OCI-LY7 (cell line): ENCODE measurements at regions not wholly inside any gene's neighbourhood (a gene's known extent, or its start where the extent isn't known, plus 50 kb on each side); places are given as distances from the start of the nearest gene placed in this dataset.

Source experiments
- BruUV-seq: library from RNA; stranded (reverse); fragments of 400-500 nt; replicated peaks from 2 replicates; lab custom pipeline; 2021; lab: Mats Ljungman, UMichigan
- CTCF ChIA-PET: fragments of 300-600 bp; sonication (Branson Sonifier 250); formaldehyde crosslinking; loops from one replicate; lab custom pipeline; 2022; ENCODE audit warnings: antibody characterized with exemption; ENCODE audit not compliant: unreplicated experiment; lab: Charles Lee
- POLR2A ChIA-PET: fragments of 300-600 bp; sonication (Branson Sonifier 250); formaldehyde crosslinking; loops from one replicate; lab custom pipeline; 2022; ENCODE audit warnings: antibody characterized with exemption; lab: Charles Lee
- DNase-seq: peaks from one replicate; pipeline ENCODE4 v3.0.0-alpha.2; 2015; ENCODE audit warnings: low spot score
- H2AFZ ChIP-seq: fragments of 200-600 bp; sonication (generic), shearing (Covaris generic); 2 replicates; pipeline ENCODE4 v1.6.1; 2014; ENCODE audit warnings: mild to moderate bottlenecking, antibody characterized with exemption, low read length, moderate library complexity
- H3K27ac ChIP-seq: fragments of 200-600 bp; sonication (generic); 2 replicates; pipeline ENCODE4 v1.5.1; 2014; ENCODE audit warnings: mixed run types, low read depth, mild to moderate bottlenecking, moderate library complexity, low read length, inconsistent platforms; ENCODE audit not compliant: poor library complexity, severe bottlenecking
- H3K36me3 ChIP-seq: fragments of 200-600 bp; sonication (generic); 2 replicates; pipeline ENCODE4 v1.6.1; 2014; ENCODE audit warnings: mild to moderate bottlenecking, antibody characterized with exemption, low read length, moderate library complexity, mixed read lengths; ENCODE audit not compliant: insufficient read depth
- H3K4me1 ChIP-seq: fragments of 200-600 bp; sonication (generic); 2 replicates; pipeline ENCODE4 v1.5.1; 2014; ENCODE audit warnings: mild to moderate bottlenecking, low read length; ENCODE audit not compliant: insufficient read depth, poor library complexity, severe bottlenecking
- H3K4me2 ChIP-seq: fragments of 200-600 bp; sonication (generic); 2 replicates; pipeline ENCODE4 v1.6.1; 2014; ENCODE audit warnings: mild to moderate bottlenecking, low read length
- H3K4me3 ChIP-seq: fragments of 200-600 bp; sonication (generic); 2 replicates; pipeline ENCODE4 v1.5.1; 2014; ENCODE audit warnings: mild to moderate bottlenecking, low read depth, low read length; ENCODE audit not compliant: poor library complexity, severe bottlenecking
- H3K79me2 ChIP-seq: fragments of 200-600 bp; sonication (generic); 2 replicates; pipeline ENCODE4 v1.6.1; 2016; ENCODE audit warnings: low read depth, mild to moderate bottlenecking, low read length, moderate library complexity, mixed read lengths; ENCODE audit not compliant: insufficient read depth
- H3K9me2 ChIP-seq: fragments of 200-600 bp; sonication (generic); 2 replicates; pipeline ENCODE4 v1.6.1; 2016; ENCODE audit warnings: mild to moderate bottlenecking, low read length, mixed read lengths; ENCODE audit not compliant: insufficient read depth
- H3K9me3 ChIP-seq: fragments of 200-600 bp; sonication (generic); 2 replicates; pipeline ENCODE4 v1.6.1; 2014; ENCODE audit warnings: mild to moderate bottlenecking, mixed run types, low read length, mixed read lengths
- H4K20me1 ChIP-seq: fragments of 200-600 bp; sonication (generic); 2 replicates; pipeline ENCODE4 v1.6.1; 2014; ENCODE audit warnings: mild to moderate bottlenecking, antibody characterized with exemption, low read length, moderate library complexity, mixed read lengths; ENCODE audit not compliant: insufficient read depth
- EZH2phosphoT487 ChIP-seq: fragments of 200-600 bp; sonication (generic); IDR thresholded peaks from 2 replicates; pipeline ENCODE4 v1.6.1; 2018; ENCODE audit warnings: low read depth, borderline replicate concordance, mild to moderate bottlenecking, mixed run types, antibody characterized with exemption, low read length, moderate library complexity, mixed read lengths
- intact Hi-C: fragments of 100-400 bp; cut with micrococcal nuclease; formaldehyde crosslinking; loops from one replicate; pipeline ENCODE4 v1.10.0; 2022; ENCODE audit not compliant: unreplicated experiment
- TF ChIP-seq, protein P1 (sequence below): fragments of 200-600 bp; sonication (generic); conservative IDR thresholded peaks from 2 replicates; pipeline ENCODE4 v1.5.1; 2014; ENCODE audit warnings: mild to moderate bottlenecking, antibody characterized with exemption, low read length, moderate library complexity, mixed read lengths

GRCh38 chr2:179338681-179339080, 74.0 kb upstream of the SESTD1 start:
- H2AFZ ChIP-seq: no peak overlapping the region
- H3K27ac ChIP-seq: no peak overlapping the region
- ChIA-PET POLR2A (no interaction called here), CTCF (no interaction called here)
- H3K79me2 ChIP-seq: no peaks in the 10 kb centered on the region
- BruUV-seq: no TSS peak
- H4K20me1 ChIP-seq: no peaks in the 10 kb centered on the region
- DNase-seq: no peak
- no peaks in the 10 kb centered on the region for H3K36me3 ChIP-seq
- H3K4me1 ChIP-seq: no peaks in the 10 kb centered on the region
- H3K9me2 ChIP-seq: no peaks in the 10 kb centered on the region
- H3K9me3 ChIP-seq: no peaks in the 10 kb centered on the region
- H3K4me2 ChIP-seq: no peak overlapping the region
- TF ChIP-seq, protein P1, sequence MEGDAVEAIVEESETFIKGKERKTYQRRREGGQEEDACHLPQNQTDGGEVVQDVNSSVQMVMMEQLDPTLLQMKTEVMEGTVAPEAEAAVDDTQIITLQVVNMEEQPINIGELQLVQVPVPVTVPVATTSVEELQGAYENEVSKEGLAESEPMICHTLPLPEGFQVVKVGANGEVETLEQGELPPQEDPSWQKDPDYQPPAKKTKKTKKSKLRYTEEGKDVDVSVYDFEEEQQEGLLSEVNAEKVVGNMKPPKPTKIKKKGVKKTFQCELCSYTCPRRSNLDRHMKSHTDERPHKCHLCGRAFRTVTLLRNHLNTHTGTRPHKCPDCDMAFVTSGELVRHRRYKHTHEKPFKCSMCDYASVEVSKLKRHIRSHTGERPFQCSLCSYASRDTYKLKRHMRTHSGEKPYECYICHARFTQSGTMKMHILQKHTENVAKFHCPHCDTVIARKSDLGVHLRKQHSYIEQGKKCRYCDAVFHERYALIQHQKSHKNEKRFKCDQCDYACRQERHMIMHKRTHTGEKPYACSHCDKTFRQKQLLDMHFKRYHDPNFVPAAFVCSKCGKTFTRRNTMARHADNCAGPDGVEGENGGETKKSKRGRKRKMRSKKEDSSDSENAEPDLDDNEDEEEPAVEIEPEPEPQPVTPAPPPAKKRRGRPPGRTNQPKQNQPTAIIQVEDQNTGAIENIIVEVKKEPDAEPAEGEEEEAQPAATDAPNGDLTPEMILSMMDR: no peak
- no peak for TF ChIP-seq EZH2phosphoT487
- intact Hi-C loops: no loop called here
- H3K4me3 ChIP-seq: no peak overlapping the region

- DNase-seq: no peak
- Histone ChIP-seq H3K9me2 (no peaks in the 10 kb centered on the region), H3K27ac (no peak overlapping the region), H3K4me2 (no peak overlapping the region), H2AFZ (no peak overlapping the region), H3K36me3 (no peaks in the 10 kb centered on the region), H3K79me2 (no peaks in the 10 kb centered on the region), H3K4me3 (no peak overlapping the region), H3K9me3 (no peaks in the 10 kb centered on the region), H4K20me1 (no peaks in the 10 kb centered on the region), H3K4me1 (no peaks in the 10 kb centered on the region)
- no TSS peak for BruUV-seq
- ChIA-PET POLR2A (no interaction called here), CTCF (no interaction called here)
- TF ChIP-seq, protein P1: no peak
- no peak for TF ChIP-seq EZH2phosphoT487
- intact Hi-C loops: no loop called here
Observed at GRCh38 chr2:179336782-179337534, 72.3 kb upstream of the SESTD1 start.

DNA sequence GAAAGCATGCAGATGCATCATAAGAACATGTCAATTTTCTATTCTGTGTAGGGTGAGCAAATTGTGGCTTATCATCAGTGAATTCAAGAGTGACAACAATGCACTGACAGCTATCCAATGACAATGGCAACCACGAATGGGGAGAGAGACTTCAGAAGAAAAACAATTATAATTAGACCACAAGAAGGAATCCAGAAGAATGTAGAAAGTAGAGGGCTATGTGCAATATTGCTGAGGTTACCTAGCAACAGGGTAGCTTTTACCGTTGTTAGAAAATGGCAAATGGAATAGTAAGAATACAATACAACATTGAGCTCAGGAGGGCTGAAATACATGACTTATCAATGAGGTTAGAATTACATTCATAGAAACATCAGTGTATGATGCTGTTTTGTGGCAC, 71.1 kb upstream of the SESTD1 start:
- no peaks in the 10 kb centered on the region for H3K9me3 ChIP-seq
- H3K4me2 ChIP-seq: no peak overlapping the region
- intact Hi-C loops: no loop called here
- no peaks in the 10 kb centered on the region for H3K9me2 ChIP-seq
- no peaks in the 10 kb centered on the region for H3K79me2 ChIP-seq
- no peaks in the 10 kb centered on the region for H3K36me3 ChIP-seq
- no TSS peak for BruUV-seq
- no peak overlapping the region for H3K27ac ChIP-seq
- no peak for DNase-seq
- ChIA-PET POLR2A (interaction anchor here (0.7 kb wide), 1 partner anchor 722 kb away, joined by 3 read pairs; no protein-coding TSS in a partner anchor), CTCF (interaction anchor here (0.6 kb wide), 1 partner anchor 455 kb away, joined by 3 read pairs; no protein-coding TSS in a partner anchor)
- H4K20me1 ChIP-seq: no peaks in the 10 kb centered on the region
- TF ChIP-seq, protein P1: no peak
- TF ChIP-seq EZH2phosphoT487: no peak
- H3K4me3 ChIP-seq: no peak overlapping the region
- H2AFZ ChIP-seq: no peak overlapping the region
- no peaks in the 10 kb centered on the region for H3K4me1 ChIP-seq
